GM13977 (cell line): ENCODE measurements at regions not wholly inside any gene's neighbourhood (a gene's known extent, or its start where the extent isn't known, plus 50 kb on each side); places are given as distances from the start of the nearest gene placed in this dataset.

ENCODE experiments used
- DNase-seq: peaks from one replicate; pipeline ENCODE4 v3.0.0; 2012; ENCODE audit warnings: low spot score
- in situ Hi-C: fragments of 300-500 bp; cut with MboI; formaldehyde crosslinking; loops from one replicate; pipeline ENCODE4 v1.12.0; 2022; ENCODE audit warnings: low sequenced_read_pairs, low pct_unique_long_range_greater_than_20kb, mixed read lengths, inconsistent platforms; ENCODE audit not compliant: unreplicated experiment
- TF ChIP-seq, protein P1 (sequence below): IDR thresholded peaks from 2 replicates; pipeline ENCODE4 v1.5.1; 2012; ENCODE audit warnings: mild to moderate bottlenecking, control low read depth; ENCODE audit not compliant: insufficient read depth; ENCODE audit errors: extremely low read depth, missing control alignments

DNA sequence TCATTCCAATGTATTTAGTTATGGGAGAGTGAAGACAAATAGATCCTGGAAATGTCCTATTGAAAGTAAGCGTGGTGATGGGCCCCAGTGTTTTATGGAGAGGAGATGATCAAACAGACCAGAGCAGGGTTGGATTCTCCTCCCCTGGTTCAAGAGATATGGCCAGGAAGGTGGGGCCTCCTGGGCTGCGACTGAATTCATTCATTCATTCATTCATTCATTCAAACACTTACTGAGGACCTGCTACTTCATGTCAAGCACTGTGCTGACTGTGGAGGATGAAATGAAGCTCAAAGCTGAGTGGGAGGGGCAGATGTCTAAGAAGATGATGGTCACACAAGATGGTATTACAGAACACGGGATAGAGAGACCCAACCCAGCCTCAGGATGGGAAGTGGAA, 71.5 kb upstream of the TNR start:
- TF ChIP-seq, protein P1, sequence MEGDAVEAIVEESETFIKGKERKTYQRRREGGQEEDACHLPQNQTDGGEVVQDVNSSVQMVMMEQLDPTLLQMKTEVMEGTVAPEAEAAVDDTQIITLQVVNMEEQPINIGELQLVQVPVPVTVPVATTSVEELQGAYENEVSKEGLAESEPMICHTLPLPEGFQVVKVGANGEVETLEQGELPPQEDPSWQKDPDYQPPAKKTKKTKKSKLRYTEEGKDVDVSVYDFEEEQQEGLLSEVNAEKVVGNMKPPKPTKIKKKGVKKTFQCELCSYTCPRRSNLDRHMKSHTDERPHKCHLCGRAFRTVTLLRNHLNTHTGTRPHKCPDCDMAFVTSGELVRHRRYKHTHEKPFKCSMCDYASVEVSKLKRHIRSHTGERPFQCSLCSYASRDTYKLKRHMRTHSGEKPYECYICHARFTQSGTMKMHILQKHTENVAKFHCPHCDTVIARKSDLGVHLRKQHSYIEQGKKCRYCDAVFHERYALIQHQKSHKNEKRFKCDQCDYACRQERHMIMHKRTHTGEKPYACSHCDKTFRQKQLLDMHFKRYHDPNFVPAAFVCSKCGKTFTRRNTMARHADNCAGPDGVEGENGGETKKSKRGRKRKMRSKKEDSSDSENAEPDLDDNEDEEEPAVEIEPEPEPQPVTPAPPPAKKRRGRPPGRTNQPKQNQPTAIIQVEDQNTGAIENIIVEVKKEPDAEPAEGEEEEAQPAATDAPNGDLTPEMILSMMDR: no peak
- DNase-seq: no peak
- in situ Hi-C loops: no loop called here

DNA sequence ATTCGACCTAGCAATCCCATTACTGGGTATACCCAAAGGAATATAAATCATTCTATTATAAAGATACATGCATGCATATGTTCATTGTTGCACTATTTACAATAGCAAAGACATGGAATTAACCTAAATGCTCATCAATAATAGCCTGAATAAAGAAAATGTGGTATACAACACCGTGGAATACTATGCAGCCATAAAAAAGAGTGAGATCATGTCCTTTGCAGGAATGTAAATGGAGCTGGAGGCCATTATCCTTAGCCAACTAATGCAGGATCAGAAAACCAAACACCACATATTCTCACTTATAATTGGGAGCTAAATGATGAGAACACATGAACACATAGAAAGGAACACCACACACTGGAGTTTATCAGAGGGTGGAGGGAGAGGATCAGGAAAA, 69.5 kb upstream of the TNR start:
- in situ Hi-C loops: no loop called here
- TF ChIP-seq, protein P1: no peak
- DNase-seq: no peak

DNA sequence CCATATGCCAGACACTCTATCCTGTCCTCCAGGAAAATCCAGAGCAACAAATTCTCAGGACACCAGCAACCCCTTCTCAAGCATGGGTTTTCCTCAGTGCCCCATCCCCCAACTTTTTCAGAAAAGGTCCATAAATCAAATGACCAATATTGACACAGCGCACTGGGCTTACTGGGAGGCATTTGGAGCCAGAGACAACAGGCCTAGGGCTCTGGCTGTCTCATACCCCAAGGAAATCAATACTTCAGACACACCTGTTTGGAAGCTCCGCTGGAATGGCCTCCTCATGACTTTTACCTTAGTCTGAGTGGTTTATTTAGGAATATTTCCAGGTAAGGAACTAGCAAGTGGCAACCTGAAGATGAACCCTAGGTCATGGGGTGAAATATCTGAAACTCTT, 66.9 kb upstream of the TNR start:
- no peak for DNase-seq
- in situ Hi-C loops: no loop called here
- TF ChIP-seq, protein P1: no peak

DNA sequence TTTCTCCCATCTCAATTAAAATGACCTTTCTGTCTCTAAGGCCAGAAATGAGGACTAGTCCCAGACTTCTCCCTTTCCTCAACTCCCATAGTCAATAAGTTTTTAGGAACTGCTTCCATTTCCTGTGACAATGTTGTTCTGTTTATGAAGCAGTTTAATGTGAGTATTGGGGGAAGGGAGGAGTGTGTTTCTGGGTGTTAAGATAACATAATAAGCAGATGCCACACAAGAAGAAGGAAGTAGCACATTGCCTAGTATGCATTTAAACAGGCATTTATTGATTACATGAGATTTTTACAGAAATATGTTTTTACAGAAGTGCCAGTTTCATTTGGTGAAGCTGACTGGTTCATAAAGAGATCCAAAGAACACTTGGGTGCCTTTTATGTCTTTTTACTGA, 65.6 kb upstream of the TNR start:
- in situ Hi-C loops: no loop called here
- DNase-seq: no peak
- TF ChIP-seq, protein P1: no peak

DNA sequence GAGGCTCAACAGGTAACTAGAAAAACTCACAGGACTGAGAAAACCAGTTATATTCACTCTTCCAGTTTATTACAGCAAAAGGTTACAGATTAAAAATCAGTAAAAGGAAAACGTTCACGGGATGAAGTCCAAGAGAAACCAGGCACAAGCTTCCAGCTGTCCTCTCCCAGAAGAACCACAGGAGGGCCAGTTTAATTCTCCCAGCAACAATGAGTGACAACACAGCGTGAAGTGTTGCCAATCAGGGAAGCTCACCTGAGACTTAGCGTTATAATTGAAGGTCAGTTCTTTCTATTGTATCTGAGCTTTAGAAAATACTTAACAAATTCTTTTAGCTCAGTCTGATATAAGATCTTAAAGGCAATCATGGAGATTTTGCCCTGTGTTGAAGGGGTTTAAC, 65.2 kb upstream of the TNR start:
- in situ Hi-C loops: no loop called here
- TF ChIP-seq, protein P1: no peak
- DNase-seq: no peak

DNA sequence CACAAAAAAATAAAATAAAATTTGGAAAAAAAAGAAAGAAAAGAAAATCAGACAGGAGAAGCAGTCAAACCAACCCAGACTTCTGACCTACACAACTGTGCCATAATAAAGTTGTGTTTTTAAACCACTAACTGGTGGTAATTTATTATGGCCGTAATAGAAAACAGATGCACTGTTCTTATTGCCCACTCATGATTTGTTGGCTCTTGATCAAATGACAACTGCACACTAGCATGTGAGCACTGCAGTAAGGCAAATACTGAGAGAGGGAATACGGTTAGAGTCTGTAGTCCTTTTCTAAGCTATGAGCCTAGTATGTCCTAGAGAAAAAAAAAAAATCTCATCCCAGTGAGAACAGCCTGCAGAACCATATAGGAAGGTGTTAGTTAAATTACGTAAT, 61.2 kb upstream of the TNR start:
- no peak for DNase-seq
- in situ Hi-C loops: no loop called here
- TF ChIP-seq, protein P1: no peak

DNA sequence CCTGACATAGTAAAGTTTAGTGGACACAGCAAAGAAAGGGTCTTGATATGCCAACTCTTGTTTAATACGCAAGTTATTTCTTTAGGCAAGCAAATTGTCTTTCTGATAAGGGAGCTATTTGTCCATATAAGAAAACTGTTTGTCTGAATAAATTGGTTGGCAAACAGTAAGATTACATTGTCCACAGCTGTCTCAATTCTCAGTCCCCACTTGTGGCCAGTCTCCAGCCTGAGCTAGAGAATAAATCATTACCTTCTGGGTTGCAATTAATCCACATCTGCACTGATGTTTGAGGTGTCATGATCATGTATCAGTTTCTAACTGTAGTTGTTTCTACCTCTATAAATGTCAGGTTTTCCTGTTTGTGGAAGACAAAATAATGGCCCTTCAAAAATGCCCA, 60.0 kb upstream of the TNR start:
- in situ Hi-C loops: no loop called here
- TF ChIP-seq, protein P1: no peak
- no peak for DNase-seq
